ENCODE measurements at regions not wholly inside any gene's neighbourhood (a gene's known extent, or its start where the extent isn't known, plus 50 kb on each side); places are given as distances from the start of the nearest gene placed in this dataset.

GRCh38 chr2:134152045-134153010, 101.5 kb upstream of the MGAT5 start:
- no peak for DNase-seq

GRCh38 chr2:134153294-134153880, 100.5 kb upstream of the MGAT5 start:
- no peak for DNase-seq

DNA sequence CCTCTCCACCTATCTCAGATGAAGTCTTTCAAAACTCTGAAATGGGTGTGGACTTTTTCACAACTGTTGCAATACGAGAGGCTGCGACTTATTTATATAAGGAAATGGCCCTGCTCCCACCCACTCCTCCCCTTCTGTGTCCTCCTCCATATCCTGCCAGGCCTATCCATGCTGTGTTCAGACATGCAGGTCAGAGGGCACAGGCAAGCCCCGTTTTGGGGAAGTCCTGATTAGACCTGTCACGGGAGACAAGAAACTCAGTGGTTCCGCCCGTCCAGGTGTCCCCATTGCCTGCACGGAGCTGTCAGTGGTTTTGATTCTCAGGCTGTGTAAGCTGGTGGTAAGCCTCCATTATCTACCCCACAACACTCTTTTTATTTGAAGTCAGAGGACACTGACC, 99.6 kb upstream of the MGAT5 start:
- no peak for DNase-seq

- DNase-seq, result no peak
Observed at GRCh38 chr2:134155134-134155533, 98.7 kb upstream of the MGAT5 start.

GRCh38 chr2:134158295-134158694, 95.6 kb upstream of the MGAT5 start:
- DNase-seq, result no peak

DNA sequence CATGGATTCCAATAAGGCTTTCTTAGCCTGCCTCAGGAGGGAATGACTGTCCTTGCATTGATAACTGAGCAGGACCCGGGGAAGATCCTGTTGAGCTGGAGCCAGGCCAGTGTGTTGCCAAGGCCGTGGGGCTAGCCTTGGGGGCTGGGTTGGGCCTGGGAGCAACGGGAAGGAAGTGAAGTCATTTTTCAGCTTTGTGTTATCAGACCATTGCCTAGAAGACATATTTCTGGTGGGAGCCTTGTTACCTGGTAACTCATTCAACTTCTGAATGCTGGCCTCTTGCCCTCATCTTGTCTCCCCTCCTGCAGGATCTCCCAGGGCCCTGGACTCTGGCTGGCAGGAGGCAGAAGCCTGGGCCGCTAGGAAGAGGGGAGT, 92.7 kb upstream of the MGAT5 start:
- DNase-seq, result no peak

DNA sequence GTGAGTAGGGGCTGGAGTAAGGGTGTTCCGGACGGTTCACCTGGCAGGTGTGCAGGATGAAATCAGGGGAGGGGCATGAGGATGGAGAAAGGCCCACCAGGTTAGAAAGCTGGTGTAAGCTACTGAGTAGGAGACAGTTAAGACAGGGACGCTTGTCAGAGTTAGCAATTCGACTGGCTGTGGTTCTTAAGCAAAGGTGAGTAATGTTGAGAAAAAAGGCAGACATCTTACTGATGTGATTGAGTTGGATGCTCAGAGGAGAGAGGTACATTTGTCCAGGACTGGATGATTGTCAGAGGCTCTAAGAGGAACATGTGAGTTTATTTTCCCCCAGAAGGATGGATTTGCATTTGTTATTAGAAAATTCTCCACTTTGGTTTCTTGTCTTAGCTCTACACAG, 90.5 kb upstream of the MGAT5 start:
- DNase-seq, result no peak

- DNase-seq, result no peak
Observed at GRCh38 chr2:134164306-134164705, 89.6 kb upstream of the MGAT5 start.

DNA sequence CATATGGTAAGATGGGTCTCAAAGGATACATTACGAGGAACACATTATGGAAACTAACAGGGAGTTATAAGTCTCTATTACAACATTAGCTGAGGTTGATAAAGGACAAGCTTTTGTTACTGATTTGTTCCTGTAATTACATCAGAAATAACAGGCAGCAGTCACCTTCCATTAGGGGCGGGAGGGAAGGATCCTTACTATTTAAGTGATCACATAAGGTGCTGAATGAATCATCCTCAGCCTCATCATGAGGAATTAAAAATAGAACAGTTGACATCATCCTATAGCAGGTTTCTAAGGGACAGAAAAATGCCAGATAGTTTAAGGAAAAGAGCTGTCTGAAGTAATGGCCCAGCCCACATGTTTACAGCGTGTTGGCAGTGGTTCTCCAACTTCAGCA, 86.9 kb upstream of the MGAT5 start:
- no peak for DNase-seq

DNA sequence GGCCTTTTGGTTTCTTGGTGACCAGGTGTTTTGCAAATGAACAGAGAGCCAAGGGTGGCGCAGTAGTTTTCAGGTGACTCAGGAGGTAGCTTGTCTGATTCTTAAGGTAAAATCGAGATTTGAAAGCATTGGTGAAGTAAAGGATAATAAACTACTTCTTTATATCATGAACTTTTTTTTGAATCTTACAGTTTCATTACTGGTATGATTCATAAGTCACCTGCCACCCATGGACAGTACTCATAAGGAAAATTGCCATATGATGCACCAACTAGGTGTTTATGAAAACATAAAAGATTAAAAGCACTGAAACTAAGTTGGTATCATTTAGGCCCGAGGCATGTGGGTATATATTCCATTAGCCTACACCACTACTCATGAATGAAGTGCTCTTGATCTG, 84.1 kb upstream of the MGAT5 start:
- peak; percentile 43 for DNase-seq

DNA sequence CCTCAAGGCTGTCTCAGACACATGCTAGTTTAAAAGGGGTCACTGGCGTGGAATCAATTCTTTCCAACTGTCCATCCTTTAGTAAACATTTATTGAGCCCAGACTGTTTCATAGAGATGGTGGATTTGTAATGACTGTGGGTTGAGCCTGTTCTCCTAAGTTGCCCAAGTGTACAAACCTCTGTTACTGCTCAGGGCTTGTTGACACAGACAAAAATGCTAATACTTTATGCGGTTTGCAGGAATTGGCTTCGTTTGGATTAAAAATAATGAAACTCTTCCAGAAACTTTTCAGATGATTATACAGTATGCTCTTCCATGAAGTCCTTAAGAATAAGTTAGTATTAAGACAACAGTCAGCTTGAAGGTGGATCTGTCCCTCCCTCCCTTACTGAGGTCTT, 83.6 kb upstream of the MGAT5 start:
- DNase-seq, result no peak

DNA sequence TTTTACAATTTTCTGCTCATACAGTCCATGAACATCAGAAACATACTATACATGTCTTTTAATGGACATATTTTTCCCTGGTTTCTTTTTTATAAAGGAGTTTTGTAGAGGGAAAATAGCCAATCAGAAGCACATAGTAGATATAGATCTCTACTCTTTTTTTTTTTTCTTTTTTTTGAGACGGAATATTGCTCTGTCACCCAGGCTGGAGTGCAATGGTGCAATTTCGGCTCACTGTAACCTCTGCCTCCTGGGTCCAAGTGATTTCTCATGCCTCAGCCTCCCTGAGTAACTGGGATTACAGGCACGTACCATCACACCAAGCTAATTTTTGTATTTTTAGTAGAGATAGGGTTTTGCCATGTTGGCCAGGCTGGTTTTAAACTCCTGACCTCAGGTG, 83.2 kb upstream of the MGAT5 start:
- no peak for DNase-seq

GRCh38 chr2:134173338-134174016, 80.4 kb upstream of the MGAT5 start:
- DNase-seq, result no peak

DNA sequence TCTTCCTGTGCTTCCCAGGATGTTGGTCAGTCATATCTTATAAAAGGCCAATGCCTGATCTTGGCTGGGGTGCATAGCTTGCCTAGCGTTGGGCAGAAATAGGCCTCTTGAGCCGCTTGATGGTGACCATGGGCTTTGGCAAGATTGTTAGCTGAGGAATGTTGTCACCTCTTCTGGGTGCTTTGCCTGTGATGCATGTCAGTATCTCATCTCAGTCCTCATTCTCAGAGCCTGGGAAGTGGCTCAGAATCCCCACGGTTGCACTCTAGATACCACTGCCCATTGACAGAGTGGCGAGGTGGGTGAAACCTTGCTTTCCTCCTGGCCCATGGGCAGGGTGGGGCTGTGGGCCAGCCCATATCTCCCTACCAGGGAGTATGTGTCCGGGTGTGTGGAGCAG, 79.2 kb upstream of the MGAT5 start:
- DNase-seq, result no peak

DNA sequence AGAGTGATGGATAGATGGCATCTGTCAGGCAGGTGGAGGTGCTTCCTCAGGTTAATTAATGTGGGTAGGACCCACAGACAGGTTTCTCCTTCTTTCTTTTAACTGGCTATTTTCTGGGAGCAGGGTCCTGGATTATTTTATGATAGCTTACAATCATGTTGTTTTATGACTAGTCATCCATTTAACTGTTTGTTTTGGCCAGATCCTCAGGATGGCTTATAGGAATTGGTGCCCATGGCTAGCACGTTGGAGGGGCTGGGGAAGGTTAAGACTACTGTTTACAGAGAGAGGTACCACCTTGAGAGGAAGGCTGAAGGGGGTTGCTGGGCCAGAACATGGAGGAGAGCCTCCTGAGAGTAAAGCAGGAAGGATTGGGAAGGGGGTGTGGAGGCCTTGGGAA, 78.0 kb upstream of the MGAT5 start:
- no peak for DNase-seq

- no peak for DNase-seq
Observed at GRCh38 chr2:134177351-134177931, 76.4 kb upstream of the MGAT5 start.

DNA sequence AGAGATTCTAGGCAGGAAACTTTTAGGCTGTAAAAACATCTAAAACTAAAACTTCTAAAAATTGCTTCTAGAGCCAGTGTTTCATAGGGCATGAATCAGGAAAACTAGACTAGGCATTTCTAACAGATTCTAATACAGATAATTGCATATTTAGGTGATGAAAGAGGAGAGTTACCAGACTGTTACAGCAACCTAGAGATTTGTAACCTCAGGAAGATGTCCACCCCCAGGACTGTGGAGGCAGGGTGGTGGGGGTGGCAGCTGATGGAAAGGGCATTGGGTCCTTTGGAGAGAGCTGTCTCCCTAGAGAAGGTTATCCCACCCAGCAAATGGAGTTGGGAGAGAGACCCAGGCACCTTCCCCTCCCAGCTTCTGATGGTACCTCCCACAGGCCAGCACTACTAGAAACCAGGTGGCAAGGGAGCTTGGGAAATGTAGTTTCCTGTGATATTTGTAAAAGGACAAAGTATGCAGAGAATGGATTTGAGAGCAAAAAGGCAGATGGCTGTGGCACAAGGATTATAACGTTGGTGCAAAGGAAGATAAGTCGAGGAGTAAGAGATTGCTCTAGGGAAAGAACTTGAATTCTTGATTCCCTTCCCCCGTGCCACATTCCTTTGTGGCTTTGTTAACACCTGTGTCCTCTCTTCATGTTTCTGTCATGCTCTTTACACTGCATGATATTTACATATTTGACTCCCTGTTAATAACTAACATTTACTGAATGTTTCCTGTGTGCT, 75.6 kb upstream of the MGAT5 start:
- no peak for DNase-seq

GRCh38 chr2:134181219-134181618, 72.7 kb upstream of the MGAT5 start:
- DNase-seq, result no peak

DNA sequence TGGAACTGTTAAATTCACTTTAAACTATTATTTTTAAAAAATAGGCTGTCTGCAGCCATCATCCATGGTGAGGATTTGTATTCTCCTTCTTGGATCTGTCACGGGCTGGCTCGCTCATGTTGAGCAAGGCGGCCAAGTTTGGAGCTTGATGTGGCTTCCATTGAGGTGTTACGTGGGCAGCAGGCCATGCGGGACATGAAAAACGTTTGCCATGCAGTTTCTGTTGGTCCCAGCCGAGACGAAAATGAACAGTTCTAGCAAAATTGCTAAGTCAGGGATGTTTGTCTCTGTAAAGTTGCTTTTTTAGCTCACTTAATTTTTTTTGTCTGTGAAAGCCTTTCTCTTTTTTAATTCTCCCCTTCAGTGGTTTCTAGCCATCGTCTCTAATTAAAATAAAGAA, 70.2 kb upstream of the MGAT5 start:
- no peak for DNase-seq

- DNase-seq, result no peak
Observed at GRCh38 chr2:134185639-134186038, 68.2 kb upstream of the MGAT5 start.

- DNase-seq, result no peak
Observed at GRCh38 chr2:134189009-134189720, 64.7 kb upstream of the MGAT5 start.
